ENCODE measurements at regions not wholly inside any gene's neighbourhood (a gene's known extent, or its start where the extent isn't known, plus 50 kb on each side); places are given as distances from the start of the nearest gene placed in this dataset.
"Not testable (repeated sequence)": the region's sequence is repeated elsewhere in the genome, so short reads cannot be mapped to it uniquely, and the experiment has no call there.

DNA sequence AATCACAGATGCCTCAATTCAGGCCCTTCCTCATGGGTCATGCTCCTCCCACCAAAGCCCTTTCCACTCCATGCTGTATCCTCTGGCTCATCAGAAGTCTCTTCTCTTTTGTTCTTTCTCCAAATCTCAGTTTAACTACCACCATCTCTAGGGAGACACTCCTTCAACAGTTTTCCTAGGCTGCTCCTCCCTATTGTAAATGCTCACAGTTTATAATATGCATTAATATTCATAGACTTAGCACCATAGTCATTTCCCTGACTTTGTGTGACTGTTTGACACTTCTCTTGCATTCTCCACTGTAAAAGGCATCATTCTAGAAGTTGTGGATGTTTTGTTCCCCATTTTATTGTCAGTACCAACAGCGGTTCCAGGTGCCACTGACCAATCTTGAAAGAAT is 226.5 kb upstream of the PRSS1 start:
- intact Hi-C loops (cut with DNase I; ENCODE audit: low total_unique reads) = no loop called here
- H3K27ac ChIP-seq = no peak overlapping the region
- peaks cover 0 to 9% (median 0%) of the 10 kb centered on the region in 3 donors for H3K27me3 ChIP-seq
- 88 to 95% (median 93%) methylated on average over 1 of the region's 1 CpG for WGBS, 5 donors
- DNase-seq = no peak
- peaks cover 0 to 4% (median 0%) of the 10 kb centered on the region in 4 donors for H3K4me1 ChIP-seq
- H3K4me3 ChIP-seq = no peak overlapping the region
- TF ChIP-seq, protein P1, sequence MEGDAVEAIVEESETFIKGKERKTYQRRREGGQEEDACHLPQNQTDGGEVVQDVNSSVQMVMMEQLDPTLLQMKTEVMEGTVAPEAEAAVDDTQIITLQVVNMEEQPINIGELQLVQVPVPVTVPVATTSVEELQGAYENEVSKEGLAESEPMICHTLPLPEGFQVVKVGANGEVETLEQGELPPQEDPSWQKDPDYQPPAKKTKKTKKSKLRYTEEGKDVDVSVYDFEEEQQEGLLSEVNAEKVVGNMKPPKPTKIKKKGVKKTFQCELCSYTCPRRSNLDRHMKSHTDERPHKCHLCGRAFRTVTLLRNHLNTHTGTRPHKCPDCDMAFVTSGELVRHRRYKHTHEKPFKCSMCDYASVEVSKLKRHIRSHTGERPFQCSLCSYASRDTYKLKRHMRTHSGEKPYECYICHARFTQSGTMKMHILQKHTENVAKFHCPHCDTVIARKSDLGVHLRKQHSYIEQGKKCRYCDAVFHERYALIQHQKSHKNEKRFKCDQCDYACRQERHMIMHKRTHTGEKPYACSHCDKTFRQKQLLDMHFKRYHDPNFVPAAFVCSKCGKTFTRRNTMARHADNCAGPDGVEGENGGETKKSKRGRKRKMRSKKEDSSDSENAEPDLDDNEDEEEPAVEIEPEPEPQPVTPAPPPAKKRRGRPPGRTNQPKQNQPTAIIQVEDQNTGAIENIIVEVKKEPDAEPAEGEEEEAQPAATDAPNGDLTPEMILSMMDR (IDR thresholded peaks at IDR 0.05) = no peak
- no peak for TF ChIP-seq EP300 (IDR thresholded peaks at IDR 0.05)
- TF ChIP-seq POLR2AphosphoS5 (IDR thresholded peaks at IDR 0.05) = no peak
- TF ChIP-seq POLR2A (IDR thresholded peaks at IDR 0.05) = no peak
- H3K36me3 ChIP-seq = no peaks in the 10 kb centered on the region
- no peaks in the 10 kb centered on the region for H3K9me3 ChIP-seq

DNA sequence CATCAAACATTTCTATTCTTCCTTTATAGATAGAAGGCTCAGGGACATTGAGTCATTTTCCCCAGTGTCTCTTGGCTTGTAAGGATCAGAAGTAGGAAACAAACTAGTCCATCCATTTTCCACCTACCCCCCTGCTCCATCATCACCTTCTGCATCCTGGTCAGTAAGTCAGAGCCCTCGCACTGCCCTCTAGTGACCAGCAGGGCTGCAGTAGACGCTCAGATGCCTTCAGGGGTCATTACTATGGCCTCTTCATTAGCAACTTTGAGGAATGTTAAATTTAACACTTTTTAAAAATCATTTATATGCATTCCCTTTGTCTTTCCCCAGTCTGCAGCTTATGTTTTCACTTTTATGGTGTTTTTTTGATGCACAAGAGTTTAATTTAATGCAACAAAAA is 228.4 kb upstream of the PRSS1 start:
- intact Hi-C loops (cut with DNase I; ENCODE audit: low total_unique reads); H3K4me1 ChIP-seq; H3K9me3 ChIP-seq; H3K27me3 ChIP-seq; H3K4me3 ChIP-seq; H3K36me3 ChIP-seq; DNase-seq: not testable (repeated sequence)
- WGBS, 5 donors = 30 to 41% (median 38%) methylated on average over 2 of the region's 2 CpGs
- peak overlapping the region in 2 of 5 donors; percentile 56 to 72 for H3K27ac ChIP-seq

DNA sequence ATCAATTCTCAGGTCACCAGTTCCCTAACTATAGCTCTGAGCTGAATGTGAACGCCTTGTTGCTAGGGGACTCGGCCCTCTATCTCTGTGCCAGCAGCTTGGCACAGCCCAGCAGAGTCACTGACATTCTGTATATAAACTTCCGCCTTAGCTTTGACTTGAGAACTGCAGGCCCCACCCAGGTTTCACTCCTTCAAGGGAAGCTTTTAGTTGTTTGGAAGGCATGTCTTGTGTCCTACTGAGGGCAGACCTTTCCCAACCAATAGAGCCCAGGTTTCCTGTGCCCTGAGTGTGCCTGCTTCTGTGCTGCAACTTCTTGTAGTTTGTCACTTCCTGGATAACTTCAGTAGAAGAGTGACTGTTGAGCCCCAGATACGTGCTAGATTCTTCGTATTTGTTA is 228.8 kb upstream of the PRSS1 start:
- H3K36me3 ChIP-seq; H3K9me3 ChIP-seq; intact Hi-C loops (cut with DNase I; ENCODE audit: low total_unique reads); H3K27me3 ChIP-seq; H3K4me3 ChIP-seq; H3K4me1 ChIP-seq: not testable (repeated sequence)
- peak; percentile 53 to 64 for DNase-seq
- TF ChIP-seq POLR2AphosphoS5 (IDR thresholded peaks at IDR 0.05) = peak in 2 of 3 donors; percentile 24 to 26
- 47 to 60% (median 54%) methylated on average over 5 of the region's 5 CpGs for WGBS, 5 donors
- peak overlapping the region in 3 of 5 donors; percentile 29 to 72 (median 56) for H3K27ac ChIP-seq

DNA sequence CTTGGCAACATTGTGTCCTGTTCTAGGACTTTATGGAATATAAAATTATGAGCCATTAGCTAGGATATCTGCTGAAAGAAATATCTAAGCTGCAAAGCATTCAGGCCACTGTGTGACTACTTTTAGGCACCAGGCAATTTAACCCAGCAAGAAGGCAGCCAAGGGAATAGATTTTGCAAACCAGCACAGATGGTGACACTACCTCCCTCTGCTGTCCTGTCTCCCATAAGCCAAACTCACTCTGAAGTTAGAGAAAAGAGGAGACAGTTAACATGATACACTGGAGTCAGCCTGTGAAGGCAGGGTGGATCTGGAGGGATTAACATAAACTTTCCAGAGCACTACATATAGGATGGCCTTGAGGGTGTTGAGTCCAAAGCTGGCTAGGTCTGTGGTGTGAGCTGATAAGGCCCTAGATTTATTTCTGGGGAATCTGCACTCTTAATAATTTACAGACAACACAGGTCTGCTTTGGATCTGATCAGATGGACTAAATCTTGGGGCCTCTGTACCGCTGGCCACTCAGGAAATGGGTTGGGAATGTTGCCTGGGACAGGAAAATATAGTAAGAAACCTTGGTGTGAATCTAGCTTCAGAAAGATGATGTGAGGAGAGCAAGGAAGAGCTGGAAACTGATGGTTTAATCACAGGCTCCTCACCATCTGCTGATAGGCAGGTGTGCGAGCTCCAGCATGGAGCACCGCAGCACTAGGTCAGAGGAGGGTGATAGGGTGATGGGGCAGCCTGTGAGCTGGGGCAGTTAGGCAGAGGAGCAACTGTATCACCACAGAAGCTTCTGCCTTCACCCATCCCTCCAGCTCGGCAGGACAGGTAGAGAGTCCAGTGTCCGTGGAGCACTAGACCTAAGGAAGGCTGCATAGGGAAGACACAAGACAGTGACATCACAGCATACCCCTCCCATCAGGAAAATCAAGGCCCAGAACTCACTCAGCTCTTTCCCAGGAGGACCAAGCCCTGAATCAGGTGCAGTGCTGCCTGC is 229.9 kb upstream of the PRSS1 start:
- 74 to 83% (median 79%) methylated on average over 5 of the region's 5 CpGs for WGBS, 5 donors
- TF ChIP-seq EP300 (IDR thresholded peaks at IDR 0.05) = no peak
- TF ChIP-seq, protein P1 (IDR thresholded peaks at IDR 0.05) = no peak
- TF ChIP-seq POLR2AphosphoS5 (IDR thresholded peaks at IDR 0.05) = no peak
- no peak for TF ChIP-seq POLR2A (IDR thresholded peaks at IDR 0.05)
- intact Hi-C loops (cut with DNase I; ENCODE audit: low total_unique reads) = no loop called here
- DNase-seq = no peak
- H3K27ac ChIP-seq = peak overlapping the region in 4 of 5 donors; percentile 5 to 72 (median 54)
- peaks cover 0 to 3% (median 0%) of the 10 kb centered on the region in 3 donors for H3K27me3 ChIP-seq
- no peak overlapping the region for H3K4me3 ChIP-seq
- no peaks in the 10 kb centered on the region for H3K36me3 ChIP-seq
- no peaks in the 10 kb centered on the region for H3K9me3 ChIP-seq
- peaks cover 0 to 4% (median 2%) of the 10 kb centered on the region in 4 donors for H3K4me1 ChIP-seq

DNA sequence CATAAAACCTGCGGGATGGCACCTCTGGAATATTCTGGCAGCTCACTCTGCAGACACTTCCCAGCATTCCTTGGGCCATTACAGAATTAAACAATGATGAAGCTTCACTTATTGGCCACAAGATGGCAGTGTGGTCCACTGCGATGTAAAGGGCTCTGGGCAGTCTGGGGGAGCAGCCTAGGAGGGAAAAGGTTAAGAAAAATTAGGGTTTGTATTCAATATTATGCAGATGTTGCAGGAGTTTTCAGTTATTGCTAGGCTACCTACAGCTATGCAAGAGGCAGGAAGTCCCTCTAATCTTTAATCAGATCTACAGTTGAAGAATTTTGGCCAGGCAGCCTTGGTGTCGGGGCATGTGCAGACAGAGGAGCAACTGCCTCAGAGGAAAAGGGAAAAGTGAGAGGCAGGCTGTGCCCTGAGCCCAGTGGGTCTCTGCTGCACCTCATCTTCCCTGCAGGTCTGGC is 233.2 kb upstream of the PRSS1 start:
- Histone ChIP-seq H3K4me1 (peaks cover 0 to 4% (median 2%) of the 10 kb centered on the region in 4 donors), H3K9me3 (no peaks in the 10 kb centered on the region), H3K27ac (no peak overlapping the region), H3K4me3 (no peak overlapping the region), H3K27me3 (peaks cover 0 to 5% (median 0%) of the 10 kb centered on the region in 3 donors), H3K36me3 (no peaks in the 10 kb centered on the region)
- 21 to 31% (median 24%) methylated on average over 3 of the region's 3 CpGs for WGBS, 5 donors
- intact Hi-C loops (cut with DNase I; ENCODE audit: low total_unique reads) = no loop called here
- DNase-seq = peak in 1 of 2 donors; percentile 85
- TF ChIP-seq, protein P1 (IDR thresholded peaks at IDR 0.05) = peak in 5 of 7 experiments; percentile 12 to 75 (median 63)
- TF ChIP-seq POLR2AphosphoS5 (IDR thresholded peaks at IDR 0.05) = no peak
- TF ChIP-seq POLR2A (IDR thresholded peaks at IDR 0.05) = no peak
- no peak for TF ChIP-seq EP300 (IDR thresholded peaks at IDR 0.05)

DNA sequence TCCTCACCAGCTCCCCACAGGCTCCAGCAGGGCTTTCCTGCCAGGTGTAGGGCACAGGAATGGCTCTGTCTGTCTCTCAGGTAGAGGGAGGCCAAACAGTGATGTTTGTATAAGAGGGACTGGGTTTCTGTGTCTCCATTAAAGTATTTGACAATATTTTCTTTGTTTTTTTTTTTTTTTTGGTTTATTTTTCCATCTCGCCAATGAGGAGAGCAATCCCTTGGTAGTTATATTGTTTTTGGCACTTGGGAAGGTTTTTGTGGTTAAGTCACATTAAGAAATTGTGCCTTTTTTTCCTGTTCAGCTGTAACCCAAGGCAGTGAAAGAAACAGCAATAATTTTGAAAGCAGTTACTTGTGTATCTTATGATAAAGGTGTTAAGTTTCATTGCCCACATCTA is 234.6 kb upstream of the PRSS1 start:
- intact Hi-C loops (cut with DNase I; ENCODE audit: low total_unique reads); H3K4me3 ChIP-seq; H3K4me1 ChIP-seq; H3K36me3 ChIP-seq; H3K27ac ChIP-seq; DNase-seq; H3K27me3 ChIP-seq; H3K9me3 ChIP-seq: not testable (repeated sequence)
- 27 to 35% (median 32%) methylated on average over 1 of the region's 1 CpG for WGBS, 5 donors
